Smooth muscle cell (in vitro differentiated cells): ENCODE measurements at regions not wholly inside any gene's neighbourhood (a gene's known extent, or its start where the extent isn't known, plus 50 kb on each side); places are given as distances from the start of the nearest gene placed in this dataset.

ENCODE experiments used
- DNase-seq: peaks from one replicate; lab custom pipeline; 2025; ENCODE audit not compliant: unreplicated experiment; lab: John Stamatoyannopoulos, UW
- H2AFZ ChIP-seq: fragments of 200-600 bp; sonication (generic); 2 replicates; pipeline ENCODE4 v1.6.0; 2016; ENCODE audit warnings: antibody characterized with exemption, low read depth, mild to moderate bottlenecking
- H3F3A ChIP-seq: fragments of 200-600 bp; sonication (generic); 2 replicates; pipeline ENCODE4 v1.6.0; 2017; ENCODE audit warnings: antibody characterized with exemption, low read depth
- H3K27ac ChIP-seq: fragments of 200-600 bp; sonication (generic); 2 replicates; pipeline ENCODE4 v1.5.1; 2016; ENCODE audit warnings: low read depth, mild to moderate bottlenecking
- H3K27me3 ChIP-seq: fragments of 200-600 bp; sonication (generic); 2 replicates; pipeline ENCODE4 v1.6.1; 2016; ENCODE audit warnings: low read depth, mild to moderate bottlenecking
- H3K36me3 ChIP-seq: fragments of 200-600 bp; sonication (generic); 2 replicates; pipeline ENCODE4 v1.5.1; 2016; ENCODE audit warnings: low read depth
- H3K4me1 ChIP-seq: fragments of 200-600 bp; sonication (generic); 2 replicates; pipeline ENCODE4 v1.5.1; 2016; ENCODE audit warnings: low read depth
- H3K4me2 ChIP-seq: fragments of 200-600 bp; sonication (generic); 2 replicates; pipeline ENCODE4 v1.6.0; 2016; ENCODE audit warnings: mild to moderate bottlenecking
- H3K4me3 ChIP-seq: fragments of 200-600 bp; sonication (generic); 2 replicates; pipeline ENCODE4 v1.5.1; 2016; ENCODE audit warnings: mild to moderate bottlenecking
- H3K79me2 ChIP-seq: fragments of 200-600 bp; sonication (generic); 2 replicates; pipeline ENCODE4 v1.6.0; 2016; ENCODE audit warnings: low read depth, mild to moderate bottlenecking
- H3K9ac ChIP-seq: fragments of 200-600 bp; sonication (generic); 2 replicates; pipeline ENCODE4 v1.6.0; 2016; ENCODE audit warnings: low read depth
- H3K9me3 ChIP-seq: fragments of 200-600 bp; sonication (generic); replicated peaks from 2 replicates; pipeline ENCODE4 v1.5.1; 2016; ENCODE audit warnings: low read depth
- H4K20me1 ChIP-seq: fragments of 200-600 bp; sonication (generic); 2 replicates; pipeline ENCODE4 v1.6.0; 2016; ENCODE audit warnings: low read depth
- WGBS: methylation state at CpG from one replicate; pipeline ENCODE4 v1.1.7; 2016; ENCODE audit warnings: low lambda C conversion rate; 5-methylcytosine and 5-hydroxymethylcytosine counted together
- TF ChIP-seq, protein P1 (sequence below): fragments of 200-600 bp; sonication (generic); IDR thresholded peaks from 2 replicates; pipeline ENCODE4 v1.5.1; 2017; ENCODE audit warnings: borderline replicate concordance, mild to moderate bottlenecking, antibody characterized with exemption; ENCODE audit not compliant: insufficient read depth, poor library complexity, severe bottlenecking

DNA sequence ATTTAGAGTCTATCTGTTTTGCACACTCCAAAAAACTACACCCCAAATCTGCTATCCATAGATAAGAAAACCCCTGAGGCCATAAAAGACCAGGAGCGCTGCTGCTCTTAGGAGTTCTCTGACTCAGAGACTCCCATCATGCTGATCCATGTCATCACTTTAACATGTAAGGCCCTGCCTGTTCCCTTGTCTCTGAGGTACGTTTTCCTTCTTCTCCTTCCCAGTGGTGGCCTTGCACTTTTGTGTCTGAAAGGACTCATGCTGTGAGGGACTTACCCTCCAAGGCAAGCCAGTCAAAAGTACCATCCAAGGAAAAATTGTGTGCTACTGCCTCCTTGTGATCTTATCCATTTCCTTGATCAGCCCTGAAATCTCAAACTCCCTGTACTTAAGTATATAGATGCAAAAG lies 427.4 kb upstream of the NCAM2 start:
- Histone ChIP-seq H3K27ac (no peak overlapping the region), H3F3A (no peaks in the 10 kb centered on the region), H3K9me3 (no peaks in the 10 kb centered on the region), H3K79me2 (no peaks in the 10 kb centered on the region), H3K36me3 (no peaks in the 10 kb centered on the region), H3K9ac (no peak overlapping the region), H3K4me1 (no peaks in the 10 kb centered on the region), H2AFZ (peak overlapping the region; percentile 9), H3K27me3 (no peaks in the 10 kb centered on the region), H3K4me2 (no peak overlapping the region), H3K4me3 (no peak overlapping the region), H4K20me1 (no peaks in the 10 kb centered on the region)
- 23% methylated on average over 2 of the region's 2 CpGs for WGBS
- TF ChIP-seq, protein P1, sequence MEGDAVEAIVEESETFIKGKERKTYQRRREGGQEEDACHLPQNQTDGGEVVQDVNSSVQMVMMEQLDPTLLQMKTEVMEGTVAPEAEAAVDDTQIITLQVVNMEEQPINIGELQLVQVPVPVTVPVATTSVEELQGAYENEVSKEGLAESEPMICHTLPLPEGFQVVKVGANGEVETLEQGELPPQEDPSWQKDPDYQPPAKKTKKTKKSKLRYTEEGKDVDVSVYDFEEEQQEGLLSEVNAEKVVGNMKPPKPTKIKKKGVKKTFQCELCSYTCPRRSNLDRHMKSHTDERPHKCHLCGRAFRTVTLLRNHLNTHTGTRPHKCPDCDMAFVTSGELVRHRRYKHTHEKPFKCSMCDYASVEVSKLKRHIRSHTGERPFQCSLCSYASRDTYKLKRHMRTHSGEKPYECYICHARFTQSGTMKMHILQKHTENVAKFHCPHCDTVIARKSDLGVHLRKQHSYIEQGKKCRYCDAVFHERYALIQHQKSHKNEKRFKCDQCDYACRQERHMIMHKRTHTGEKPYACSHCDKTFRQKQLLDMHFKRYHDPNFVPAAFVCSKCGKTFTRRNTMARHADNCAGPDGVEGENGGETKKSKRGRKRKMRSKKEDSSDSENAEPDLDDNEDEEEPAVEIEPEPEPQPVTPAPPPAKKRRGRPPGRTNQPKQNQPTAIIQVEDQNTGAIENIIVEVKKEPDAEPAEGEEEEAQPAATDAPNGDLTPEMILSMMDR, result no peak
- DNase-seq, result no peak

DNA sequence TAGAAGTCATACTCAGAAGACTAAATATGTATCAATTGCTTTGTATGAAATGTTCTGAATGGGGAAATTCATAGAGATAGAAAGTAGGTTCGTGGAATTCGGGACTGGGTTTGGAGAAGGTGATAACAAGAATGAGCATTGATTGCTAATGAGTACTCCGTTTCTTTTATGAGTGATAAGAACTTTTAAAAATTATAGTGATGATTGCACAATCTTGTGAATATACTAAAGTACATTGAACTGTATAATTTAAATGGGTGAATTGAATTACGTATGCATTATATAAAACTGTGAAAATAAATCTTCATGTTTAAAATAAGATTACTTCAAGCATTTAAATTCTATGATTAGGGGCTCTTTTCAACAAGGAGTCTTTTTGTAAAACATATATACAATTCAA lies 425.6 kb upstream of the NCAM2 start:
- no peaks in the 10 kb centered on the region for H3K79me2 ChIP-seq
- H3K9me3 ChIP-seq, result no peaks in the 10 kb centered on the region
- no peaks in the 10 kb centered on the region for H3K27me3 ChIP-seq
- no peak overlapping the region for H3K4me3 ChIP-seq
- H2AFZ ChIP-seq, result no peak overlapping the region
- 93% methylated on average over 4 of the region's 4 CpGs for WGBS
- TF ChIP-seq, protein P1, result no peak
- no peaks in the 10 kb centered on the region for H3K36me3 ChIP-seq
- H4K20me1 ChIP-seq, result no peaks in the 10 kb centered on the region
- H3F3A ChIP-seq, result no peaks in the 10 kb centered on the region
- no peak overlapping the region for H3K4me2 ChIP-seq
- DNase-seq, result no peak
- no peaks in the 10 kb centered on the region for H3K4me1 ChIP-seq
- no peak overlapping the region for H3K9ac ChIP-seq
- H3K27ac ChIP-seq, result no peak overlapping the region

DNA sequence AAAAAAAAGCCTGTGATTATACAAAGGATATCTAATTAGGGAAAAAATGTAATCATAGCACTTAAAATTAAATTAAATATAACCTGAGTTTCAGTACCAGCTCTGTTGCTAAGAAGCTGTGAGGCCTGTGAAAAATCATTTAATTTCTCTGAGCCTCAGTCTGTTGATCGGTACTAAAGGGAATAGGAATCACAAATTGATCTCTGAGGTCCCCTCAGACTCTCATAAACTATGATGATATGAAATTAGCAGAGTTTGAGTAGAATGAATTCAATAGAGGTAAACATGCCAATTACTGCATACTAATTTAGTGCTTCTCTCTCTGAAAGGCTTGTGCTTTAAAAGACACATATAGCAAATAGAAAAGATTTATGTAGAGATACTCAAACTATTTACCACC lies 416.8 kb upstream of the NCAM2 start:
- Histone ChIP-seq H2AFZ (no peak overlapping the region), H3K36me3 (no peaks in the 10 kb centered on the region), H3K27me3 (no peaks in the 10 kb centered on the region), H3K79me2 (no peaks in the 10 kb centered on the region), H3K4me3 (no peak overlapping the region), H4K20me1 (no peaks in the 10 kb centered on the region), H3K4me2 (no peak overlapping the region), H3K4me1 (no peaks in the 10 kb centered on the region), H3F3A (no peaks in the 10 kb centered on the region), H3K9ac (no peak overlapping the region), H3K9me3 (no peaks in the 10 kb centered on the region), H3K27ac (no peak overlapping the region)
- DNase-seq, result no peak
- TF ChIP-seq, protein P1, result no peak
- WGBS, result 86% methylated on average over 1 of the region's 1 CpG

DNA sequence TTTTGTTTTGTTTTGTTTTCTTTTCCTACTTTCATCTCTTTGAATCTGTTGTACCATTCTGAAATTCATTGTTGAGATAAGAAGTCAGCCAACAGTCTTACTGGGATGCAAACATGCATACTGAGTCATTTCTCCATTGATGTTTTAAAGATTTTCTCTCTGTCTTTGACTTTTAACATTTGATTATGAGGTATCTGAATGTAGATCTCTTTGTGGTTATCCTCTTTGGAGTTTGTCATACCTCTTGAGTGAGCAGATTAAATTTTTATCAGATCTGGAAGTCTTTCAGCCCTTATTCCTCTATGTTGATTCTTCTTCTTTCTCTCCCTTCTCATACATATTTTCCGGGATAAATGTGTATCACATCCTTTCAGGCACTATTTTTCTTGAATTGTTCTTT lies 406.9 kb upstream of the NCAM2 start:
- no peaks in the 10 kb centered on the region for H3K79me2 ChIP-seq
- H3K9me3 ChIP-seq, result no peaks in the 10 kb centered on the region
- DNase-seq, result no peak
- TF ChIP-seq, protein P1, result no peak
- H4K20me1 ChIP-seq, result no peaks in the 10 kb centered on the region
- WGBS, result 92% methylated on average over 1 of the region's 1 CpG
- H3K36me3 ChIP-seq, result no peaks in the 10 kb centered on the region
- no peaks in the 10 kb centered on the region for H3K4me1 ChIP-seq
- H3K27me3 ChIP-seq, result no peaks in the 10 kb centered on the region
- peak overlapping the region; percentile 49 for H2AFZ ChIP-seq
- no peak overlapping the region for H3K9ac ChIP-seq
- no peak overlapping the region for H3K27ac ChIP-seq
- H3K4me2 ChIP-seq, result no peak overlapping the region
- H3K4me3 ChIP-seq, result no peak overlapping the region
- no peaks in the 10 kb centered on the region for H3F3A ChIP-seq
